HG03354 (cell line): ENCODE measurements at regions not wholly inside any gene's neighbourhood (a gene's known extent, or its start where the extent isn't known, plus 50 kb on each side); places are given as distances from the start of the nearest gene placed in this dataset.

ENCODE experiments used
- ATAC-seq: cut with Tn5 transposase; IDR thresholded peaks from one replicate; pipeline ENCODE4 v1.9.1; 2021; ENCODE audit warnings: mild to moderate bottlenecking; ENCODE audit not compliant: unreplicated experiment, poor library complexity, severe bottlenecking

DNA sequence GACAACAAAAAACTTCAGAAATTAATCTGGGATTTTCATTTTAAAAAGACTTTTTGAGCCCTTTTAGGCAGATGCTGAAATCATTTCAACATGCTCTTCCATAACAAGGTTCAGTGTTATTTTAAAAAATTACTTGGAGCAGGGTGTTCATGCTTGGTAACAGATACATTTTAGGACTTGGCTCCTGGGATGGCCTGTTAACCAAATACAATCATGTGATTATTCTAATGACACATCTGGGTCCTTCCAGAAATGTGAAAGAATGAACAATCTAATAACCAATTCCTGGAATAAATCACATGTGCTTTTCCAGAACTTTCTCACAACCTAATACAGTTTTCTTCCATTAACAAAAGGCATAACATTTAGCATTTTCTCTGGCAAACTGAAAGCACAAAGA is 379.8 kb upstream of the RUNX1 start:
- ATAC-seq, result no peak

DNA sequence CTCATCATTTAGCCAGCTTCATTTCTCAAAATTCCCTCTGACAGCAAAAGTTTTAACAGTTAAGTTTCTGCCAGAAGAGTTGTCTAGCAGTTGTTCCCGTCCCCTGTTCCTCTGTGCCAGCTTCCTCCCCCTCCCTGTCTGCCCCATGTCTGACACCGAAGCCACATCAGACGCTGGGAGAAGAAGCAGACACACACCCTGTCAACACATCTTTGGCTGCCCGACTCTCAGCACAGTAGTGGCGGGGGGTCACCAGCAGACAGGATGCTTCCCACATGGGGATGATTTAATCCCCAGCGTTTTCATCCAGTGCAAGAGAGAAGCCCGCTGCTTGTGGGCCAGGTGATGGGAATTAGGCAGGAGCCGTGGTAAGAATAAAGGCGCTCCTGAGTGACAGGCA is 379.4 kb upstream of the RUNX1 start:
- no peak for ATAC-seq

DNA sequence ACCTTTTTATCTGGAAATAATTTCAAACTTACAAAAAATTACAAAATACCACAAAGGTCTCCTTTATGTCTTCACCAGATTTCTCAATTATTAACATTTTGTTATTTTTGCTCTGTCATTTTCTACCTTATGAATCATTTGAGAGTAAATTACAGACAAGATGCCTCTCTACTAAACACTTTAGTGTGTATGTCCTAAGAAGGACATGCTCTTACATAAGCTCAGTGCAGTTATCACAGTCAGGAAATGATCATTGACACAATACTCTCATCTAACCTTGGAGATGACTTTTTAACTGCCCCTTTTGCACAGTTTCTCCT is 378.9 kb upstream of the RUNX1 start:
- ATAC-seq, result no peak

DNA sequence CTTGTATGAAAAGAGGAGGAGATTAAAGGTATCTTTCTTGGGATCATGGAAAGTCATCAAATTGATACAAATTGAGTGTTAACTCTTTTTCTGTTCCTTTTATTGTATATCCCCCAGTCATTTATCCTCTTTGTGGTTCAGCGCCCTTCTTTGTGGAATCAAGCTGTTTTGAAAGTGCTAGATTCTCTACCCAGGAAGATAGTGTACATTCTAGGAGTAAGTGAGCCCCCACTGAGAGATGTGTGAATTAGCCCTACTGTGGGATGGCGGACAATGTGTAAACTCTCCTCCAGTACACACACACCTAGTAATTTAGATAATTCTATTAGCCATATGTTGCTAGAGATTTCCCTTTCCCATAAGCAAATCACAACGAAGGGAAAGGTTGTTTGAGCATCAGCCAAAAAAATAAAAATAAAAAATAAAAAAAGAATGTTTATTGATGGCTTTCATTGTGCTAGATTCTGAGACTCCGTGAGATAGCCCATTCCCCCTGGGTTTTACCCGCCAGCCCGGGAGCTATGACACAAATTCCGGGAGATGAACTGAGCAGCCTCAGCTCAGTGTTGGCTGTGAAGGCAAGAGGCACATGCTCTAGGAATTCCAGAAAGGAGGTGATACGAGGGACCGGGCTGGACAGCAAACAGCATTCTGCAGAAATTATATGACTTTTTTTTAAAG is 378.4 kb upstream of the RUNX1 start:
- no peak for ATAC-seq

DNA sequence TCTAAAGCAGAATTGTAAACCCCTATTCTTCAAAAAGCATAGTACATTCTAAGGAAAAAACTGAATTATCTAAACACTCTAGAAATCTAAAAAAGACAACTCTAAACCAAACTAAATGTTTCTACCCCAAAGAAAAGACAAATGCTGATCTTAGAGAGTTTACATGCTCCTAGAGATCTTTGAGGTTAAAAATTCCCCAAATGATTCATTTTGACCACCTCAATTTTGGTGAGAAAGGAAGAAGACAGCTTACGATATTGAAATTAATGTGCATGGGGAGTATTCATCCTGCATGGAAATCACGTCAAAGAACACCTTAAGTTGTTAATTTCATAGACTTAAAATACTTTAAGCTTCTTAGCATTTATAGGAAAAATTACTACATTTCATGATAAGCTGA is 377.8 kb upstream of the RUNX1 start:
- no peak for ATAC-seq

DNA sequence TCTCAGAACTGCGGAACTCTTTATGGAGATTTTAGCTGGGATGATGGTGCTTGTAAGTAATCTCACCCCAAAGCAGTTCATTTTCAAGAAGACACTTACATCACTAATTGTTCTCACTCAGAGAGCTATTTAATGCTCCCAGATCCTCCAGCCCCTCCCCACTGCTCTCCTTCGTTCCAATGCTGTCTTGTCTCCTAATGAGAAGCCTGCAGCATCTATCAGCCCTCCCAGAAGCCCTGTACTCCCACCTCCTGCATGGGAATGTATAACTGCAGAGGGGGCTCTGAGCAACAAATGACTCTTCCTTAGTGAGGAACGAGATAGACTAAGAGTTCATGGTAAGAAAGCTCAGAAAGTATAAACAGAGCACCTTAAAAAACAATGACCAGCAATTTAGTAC is 377.4 kb upstream of the RUNX1 start:
- ATAC-seq, result no peak

DNA sequence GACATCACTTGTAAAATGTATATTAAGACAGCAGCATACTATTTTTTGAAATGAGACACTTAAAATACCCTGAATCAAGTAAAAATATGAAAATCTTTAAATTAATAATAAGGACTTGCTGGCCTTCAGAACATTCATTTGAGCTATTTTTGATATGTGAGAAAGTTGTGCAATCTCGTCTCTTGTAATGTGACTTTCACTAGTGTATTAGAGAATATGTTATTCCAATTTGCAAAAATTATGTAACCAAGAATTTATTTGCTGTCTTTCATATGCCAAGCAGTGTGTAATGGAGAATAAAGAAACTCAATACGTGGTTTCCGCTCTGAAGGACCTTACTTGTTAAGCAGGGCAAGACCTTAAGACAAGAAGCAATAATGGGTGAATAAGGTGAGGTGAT is 375.0 kb upstream of the RUNX1 start:
- no peak for ATAC-seq

DNA sequence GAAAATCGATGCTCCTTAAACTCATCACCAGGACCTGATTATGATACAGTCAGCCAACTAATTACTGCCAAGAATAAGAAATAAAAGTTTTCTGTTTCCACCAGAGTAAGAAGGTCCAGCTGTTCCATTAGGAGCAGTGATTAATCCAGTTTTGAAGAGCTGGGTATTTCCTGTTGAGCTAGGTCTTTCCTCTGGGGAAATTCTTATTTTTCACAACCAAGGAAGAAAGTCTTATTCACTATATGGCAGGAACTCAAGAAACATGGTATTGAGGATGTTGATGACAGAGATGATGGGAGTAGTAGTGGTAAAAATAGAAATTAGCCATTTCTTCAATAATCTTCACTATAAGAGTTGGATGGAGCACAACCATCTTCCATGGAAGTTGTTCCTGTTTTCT is 374.6 kb upstream of the RUNX1 start:
- ATAC-seq, result no peak

DNA sequence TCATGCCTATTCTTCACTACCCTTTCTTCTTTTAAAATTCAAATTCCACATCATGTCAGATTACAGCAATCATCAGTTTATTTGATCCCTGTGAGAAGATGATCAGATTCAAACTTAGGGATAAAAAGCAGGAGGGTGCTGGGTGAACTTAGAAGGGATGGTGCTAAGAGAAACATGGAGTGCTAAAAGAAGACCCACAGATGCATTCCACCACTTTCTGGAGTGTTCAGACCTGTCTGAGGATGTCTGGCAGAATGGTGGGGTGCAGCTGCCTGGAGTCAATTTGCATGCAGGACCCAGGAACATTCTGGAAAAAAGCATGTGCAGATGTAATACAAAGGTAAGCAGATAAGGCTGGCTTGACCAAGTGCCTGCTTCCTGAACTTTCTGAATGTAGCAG is 372.9 kb upstream of the RUNX1 start:
- no peak for ATAC-seq

DNA sequence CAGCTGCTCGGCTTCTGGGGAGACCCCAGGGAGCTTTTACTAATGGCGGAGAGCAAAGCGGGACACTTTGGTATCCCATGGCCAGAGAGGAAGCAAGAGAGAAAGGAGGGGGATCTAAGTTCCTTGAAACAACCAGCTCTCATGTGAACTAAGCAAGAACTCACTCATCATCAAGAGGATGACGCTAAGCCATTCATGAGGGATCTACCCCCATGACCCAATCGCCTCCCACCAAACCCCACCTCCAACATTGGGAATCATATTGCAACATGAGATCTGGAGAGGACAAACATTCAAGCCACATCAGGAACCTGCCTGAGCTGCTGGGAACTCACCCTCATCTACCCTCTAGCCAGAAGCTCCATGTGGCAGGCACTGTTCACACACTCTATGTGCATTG is 372.1 kb upstream of the RUNX1 start:
- no peak for ATAC-seq

DNA sequence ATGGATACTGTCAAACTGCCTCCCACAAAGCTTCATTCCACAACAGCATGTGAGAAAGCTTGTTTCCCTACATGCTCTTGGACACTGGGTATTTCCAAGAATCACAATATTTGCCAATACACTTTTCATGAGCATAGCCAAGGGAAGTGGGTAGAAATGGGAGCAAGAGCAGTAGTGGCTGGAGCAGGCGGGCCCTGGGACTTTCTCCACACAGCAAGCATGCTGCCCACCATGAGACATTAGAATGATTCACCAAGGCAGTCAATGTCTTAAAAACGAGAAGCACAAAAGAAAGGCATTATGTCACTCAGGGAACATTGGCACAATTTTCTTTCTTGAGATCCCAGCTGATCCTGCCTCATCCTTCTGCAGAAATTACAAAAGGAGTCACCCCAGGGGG is 371.6 kb upstream of the RUNX1 start:
- no peak for ATAC-seq

DNA sequence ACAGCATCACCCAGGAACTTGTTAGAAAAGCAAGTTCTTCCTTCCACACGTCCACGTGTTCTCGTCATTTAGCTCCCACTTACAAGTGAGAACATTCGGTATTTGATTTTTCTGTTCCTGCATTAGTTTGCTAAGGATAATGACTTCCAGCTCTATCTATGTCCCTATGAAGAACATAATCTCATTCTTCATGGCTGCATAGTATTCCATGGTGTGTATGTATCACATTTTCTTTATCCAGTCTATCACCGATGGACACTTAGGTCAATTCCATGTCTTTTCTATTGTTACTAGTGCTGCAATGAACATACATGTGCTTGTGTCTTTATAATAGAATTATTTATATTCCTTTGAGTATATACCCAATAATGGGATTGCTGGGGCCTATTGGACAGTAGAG is 368.7 kb upstream of the RUNX1 start:
- ATAC-seq, result no peak

DNA sequence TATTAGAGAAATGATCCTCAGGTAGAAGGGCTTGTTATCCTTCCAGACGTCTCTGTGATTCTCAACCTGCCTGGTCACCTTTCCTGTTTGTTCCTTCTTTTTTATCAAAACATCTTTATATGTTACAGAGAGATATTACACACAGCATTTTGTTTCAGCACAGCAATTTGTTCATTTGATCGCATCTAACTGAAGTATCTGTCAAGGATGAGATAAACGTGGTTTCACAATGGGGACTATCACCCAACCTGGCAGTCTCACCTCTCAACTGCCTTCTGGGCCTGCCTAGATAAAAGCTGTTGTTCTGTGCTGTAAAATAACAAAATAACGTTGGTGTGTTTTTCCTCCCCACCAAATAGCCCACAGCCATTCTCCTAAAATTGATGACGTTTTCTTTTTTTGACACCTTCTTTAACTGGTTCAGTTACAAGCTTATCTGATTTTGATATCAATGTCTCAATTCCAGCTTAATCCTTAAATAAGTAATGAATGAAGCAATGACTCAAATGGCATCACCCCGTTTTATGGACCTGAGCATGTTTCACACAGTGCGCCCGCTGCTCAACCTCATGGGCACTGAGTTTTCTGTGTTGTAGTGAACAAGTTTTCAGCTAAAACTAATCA is 367.9 kb upstream of the RUNX1 start:
- ATAC-seq, result no peak

DNA sequence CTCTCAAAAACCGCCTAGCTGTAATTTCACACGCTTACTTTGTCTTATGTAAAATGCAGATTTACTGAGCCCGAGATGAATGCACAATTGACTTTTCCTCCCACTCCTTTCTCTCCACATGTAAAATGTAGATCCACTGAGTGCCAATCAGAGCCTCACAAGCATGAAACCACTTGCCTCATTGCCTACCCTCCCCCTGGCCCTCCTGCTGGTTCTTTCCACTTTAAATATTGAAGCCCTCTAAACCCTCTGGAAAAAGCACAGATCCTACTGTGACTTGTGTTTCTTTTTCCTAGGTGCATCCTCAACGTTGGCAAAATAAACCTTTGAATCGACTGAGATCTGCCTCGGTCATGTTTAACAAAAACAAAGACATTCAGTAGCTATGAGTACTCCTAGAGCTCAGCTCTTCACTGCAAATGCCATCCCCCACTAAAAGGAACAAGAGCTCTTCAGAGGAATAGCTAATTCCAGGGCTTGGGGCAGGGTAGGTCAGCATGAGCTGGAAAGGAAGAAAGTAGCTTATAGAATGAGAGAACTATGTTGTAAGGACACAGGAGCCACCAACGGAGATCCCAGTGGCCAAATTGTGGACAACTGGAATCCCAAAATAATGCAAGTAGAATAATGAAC is 365.5 kb upstream of the RUNX1 start:
- ATAC-seq, result no peak

DNA sequence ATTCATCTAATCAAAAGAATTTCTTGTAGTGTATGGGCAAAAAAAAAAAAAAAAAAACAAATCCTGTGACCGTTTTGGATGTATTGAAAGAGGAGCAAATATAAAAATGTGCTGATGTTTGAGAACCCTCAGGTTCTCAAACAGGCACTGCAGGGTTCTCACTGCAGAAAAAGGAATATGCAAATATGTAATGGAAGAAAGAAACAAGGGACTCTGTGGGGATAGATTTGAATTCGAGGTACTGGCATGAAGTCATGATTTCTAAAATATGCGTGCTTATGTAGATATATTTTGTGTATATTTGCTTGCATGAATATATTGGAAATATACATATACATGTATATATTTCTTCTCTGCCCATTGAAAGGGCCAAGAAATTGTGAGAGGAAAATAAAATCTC is 365.0 kb upstream of the RUNX1 start:
- ATAC-seq, result no peak

DNA sequence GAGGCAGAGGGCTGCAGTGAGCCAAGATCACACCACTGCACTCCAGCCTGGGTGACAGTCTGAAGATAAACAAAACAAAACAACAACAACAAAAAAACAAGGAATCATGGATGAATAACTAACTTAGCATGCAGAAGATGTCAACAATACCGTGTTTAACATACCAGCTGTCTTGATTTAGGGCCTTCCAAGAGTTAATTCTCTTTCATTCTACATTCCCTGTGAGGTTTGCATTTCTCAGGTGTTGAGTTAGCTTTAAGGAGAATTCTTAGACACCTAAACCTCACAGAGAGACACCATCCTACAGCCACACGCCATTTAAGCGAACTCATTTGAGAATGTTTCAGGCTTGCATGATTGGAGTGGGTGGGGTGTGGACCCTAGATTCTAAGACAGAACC is 363.1 kb upstream of the RUNX1 start:
- no peak for ATAC-seq

DNA sequence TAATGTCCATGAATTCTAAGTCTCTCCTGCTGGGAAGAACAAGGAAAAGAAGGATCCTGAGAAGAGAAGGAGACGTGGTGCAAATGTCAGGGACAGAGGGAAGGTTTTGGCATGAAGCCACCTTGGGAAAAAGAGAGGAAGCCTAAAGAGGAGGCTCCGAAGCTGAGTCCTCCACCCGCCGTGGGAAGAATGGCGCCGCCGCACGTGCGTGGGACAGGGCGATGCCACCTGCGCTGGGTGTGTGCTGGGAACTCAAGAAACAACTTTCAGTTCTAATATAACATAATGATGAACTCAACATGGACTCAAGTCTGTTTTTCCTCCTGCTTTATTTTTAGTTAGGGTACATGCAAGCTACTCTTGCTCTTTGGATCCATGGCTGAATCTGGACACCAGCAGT is 362.3 kb upstream of the RUNX1 start:
- no peak for ATAC-seq

DNA sequence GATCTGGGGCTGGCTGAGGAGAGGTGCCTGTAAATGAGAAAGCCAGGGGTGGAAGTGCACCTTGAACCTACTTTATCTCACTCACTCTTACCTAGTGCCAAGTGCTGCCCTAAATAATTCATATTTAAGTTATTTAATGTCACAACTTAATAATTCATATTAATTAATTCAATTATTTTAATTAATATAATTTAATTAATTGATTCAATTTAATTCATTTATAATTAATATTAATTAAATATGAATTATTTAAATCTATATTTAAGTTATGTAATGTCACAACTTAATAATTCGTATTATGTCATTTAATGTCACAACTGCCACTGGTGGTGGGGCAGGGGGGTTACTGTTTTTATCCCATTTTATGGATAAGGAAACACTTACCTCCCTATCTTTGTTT is 361.6 kb upstream of the RUNX1 start:
- no peak for ATAC-seq

DNA sequence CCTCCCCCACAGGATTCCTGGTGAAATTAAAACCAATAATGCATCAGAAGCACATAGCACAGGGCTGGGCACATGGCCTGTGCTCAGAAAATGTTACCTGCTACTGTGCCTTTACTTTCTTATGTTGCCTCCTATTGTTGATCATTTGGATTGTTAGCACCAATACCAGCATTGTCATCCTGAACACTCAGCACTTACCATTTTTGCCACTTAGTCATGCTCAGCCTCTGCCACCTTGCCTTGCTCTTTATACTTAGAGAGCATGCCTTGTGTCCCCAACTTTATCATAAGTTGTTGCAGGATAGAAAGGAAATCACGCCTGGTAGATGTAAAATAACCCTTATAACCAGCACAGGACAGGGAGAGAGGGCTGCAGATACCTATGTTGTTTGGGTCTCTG is 361.0 kb upstream of the RUNX1 start:
- no peak for ATAC-seq

DNA sequence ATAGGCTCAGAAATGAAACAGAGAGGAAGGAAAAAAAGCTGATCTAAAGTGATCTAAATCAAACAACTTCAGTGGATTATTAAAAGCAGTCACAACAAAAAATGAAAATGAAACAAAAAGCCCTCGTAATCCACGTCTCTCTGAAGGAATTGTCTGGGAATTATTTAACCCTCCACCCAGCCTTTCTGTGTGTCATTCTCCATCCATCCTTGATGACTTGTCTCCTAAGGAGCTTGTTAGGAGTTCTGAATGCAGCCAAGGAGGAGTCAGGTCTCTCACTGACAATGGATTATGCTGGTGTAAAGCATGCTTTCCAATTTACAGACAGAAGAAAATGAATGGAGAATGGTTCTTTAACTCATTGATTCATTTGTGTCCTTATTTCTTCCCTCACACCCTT is 359.3 kb upstream of the RUNX1 start:
- ATAC-seq, result no peak

DNA sequence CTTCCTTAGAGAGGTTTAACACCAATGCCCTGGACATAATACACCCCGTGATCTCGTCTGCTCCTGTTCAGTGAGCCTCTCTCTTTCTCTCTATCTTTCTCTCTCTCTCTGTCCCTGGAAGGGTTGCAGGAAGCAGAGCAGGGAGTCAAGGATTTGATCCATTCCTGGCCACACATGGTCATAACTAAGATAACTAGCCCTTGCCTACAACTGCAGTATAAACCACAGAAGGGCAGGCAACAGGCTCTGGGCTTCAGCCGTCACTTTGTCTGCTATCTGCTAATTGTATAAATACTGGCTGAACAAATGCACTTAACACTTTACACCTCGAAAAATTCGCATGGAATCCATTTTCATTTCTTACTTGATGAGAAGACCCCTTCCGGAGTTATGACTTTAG is 357.5 kb upstream of the RUNX1 start:
- no peak for ATAC-seq

DNA sequence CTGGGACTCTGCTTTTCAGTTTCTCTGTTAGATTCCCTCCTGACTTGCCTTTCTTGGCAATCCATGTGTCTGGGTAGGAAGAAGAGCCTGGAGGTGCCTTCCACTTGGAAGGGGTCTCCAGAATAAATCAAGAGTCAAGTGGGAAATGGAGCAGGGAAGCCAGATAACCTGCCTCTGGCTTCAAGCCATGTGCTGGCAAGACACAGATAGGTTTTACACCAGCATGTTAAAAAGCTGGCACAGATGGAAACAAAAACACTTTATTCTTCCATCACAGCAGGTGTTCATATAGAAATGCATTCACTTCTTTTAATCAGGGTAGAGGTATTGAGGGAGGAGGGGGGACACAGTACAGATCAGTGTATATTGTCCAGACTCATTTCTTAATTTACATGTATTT is 356.9 kb upstream of the RUNX1 start:
- no peak for ATAC-seq
